Esophagus muscularis mucosa (tissue), 4 donors: ENCODE measurements at regions not wholly inside any gene's neighbourhood (a gene's known extent, or its start where the extent isn't known, plus 50 kb on each side); places are given as distances from the start of the nearest gene placed in this dataset.

Experiments
- DNase-seq: peaks from one replicate; pipeline ENCODE4 v3.0.0-alpha.2; 2017; ENCODE audit errors: extremely low spot score
- H3K27ac ChIP-seq, 4 donors: fragments of 200-600 bp; sonication (generic); replicated peaks in 1 of 4; 1 replicate in 3 of 4; 2 replicates in 1 of 4; pipeline ENCODE4 v1.5.1; 2016 to 2019; ENCODE audit warnings: mild to moderate bottlenecking in 1 of 4
- H3K27me3 ChIP-seq, 4 donors: fragments of 200-600 bp; sonication (generic); one replicate each; pipeline versions ENCODE4 v1.5.1 to v1.6.0; 2016 to 2019
- H3K36me3 ChIP-seq, 4 donors: fragments of 200-600 bp; sonication (generic); one replicate each; pipeline ENCODE4 v1.5.1; 2016 to 2019
- H3K4me1 ChIP-seq, 4 donors: fragments of 200-600 bp; sonication (generic); one replicate each; pipeline ENCODE4 v1.5.1; 2016 to 2019
- H3K4me3 ChIP-seq, 4 donors: fragments of 200-600 bp; sonication (generic); 1 replicate in 2 of 4; 2 replicates in 2 of 4; pipeline ENCODE4 v1.5.1; 2016 to 2019; ENCODE audit warnings: mild to moderate bottlenecking in 4 of 4, moderate library complexity in 1 of 4
- H3K9me3 ChIP-seq, 4 donors: fragments of 200-600 bp; sonication (generic); 1 replicate in 3 of 4; 2 replicates in 1 of 4; pipeline ENCODE4 v1.5.1; 2016 to 2019
- CTCF ChIP-seq, 3 experiments: fragments of 200-600 bp in 2 of 3; fragments of 450-650 bp in 1 of 3; sonication (generic) in 2 of 3; IDR thresholded peaks; one replicate each; pipeline ENCODE4 v1.5.1; 2017 to 2019; ENCODE audit warnings: antibody characterized with exemption in 3 of 3, mild to moderate bottlenecking in 2 of 3, moderate library complexity in 1 of 3
- EP300 ChIP-seq: sonication (generic); formaldehyde crosslinking; IDR thresholded peaks from one replicate; pipeline ENCODE4 v1.6.1; 2017; ENCODE audit warnings: antibody characterized with exemption
- POLR2A ChIP-seq: fragments of 450-650 bp; IDR thresholded peaks from one replicate; pipeline ENCODE4 v1.6.1; 2017; ENCODE audit warnings: antibody characterized with exemption, moderate library complexity, mild to moderate bottlenecking, low read depth
- POLR2AphosphoS5 ChIP-seq, 2 donors: sonication (generic); formaldehyde crosslinking; IDR thresholded peaks; one replicate each; pipeline ENCODE4 v1.6.1; 2017; ENCODE audit warnings: antibody characterized with exemption in 2 of 2
- whole genome bisulfite sequencing: methylation state at CpG from one replicate; pipeline ENCODE4 v1.1.5; 2018; 5-methylcytosine and 5-hydroxymethylcytosine counted together
- intact Hi-C: fragments of 100-400 bp; cut with DNase I; formaldehyde crosslinking; loops from one replicate; pipeline ENCODE4 v1.15.1; 2023

GRCh38 chr2:239905884-239906654 is 119.1 kb downstream of the NDUFA10 start:
- Histone ChIP-seq H3K36me3 (peaks cover 0 to 4% (median 0%) of the 10 kb centered on the region in 4 donors), H3K9me3 (no peaks in the 10 kb centered on the region), H3K4me3 (no peak overlapping the region), H3K4me1 (peaks cover 0 to 3% (median 0%) of the 10 kb centered on the region in 4 donors), H3K27me3 (no peaks in the 10 kb centered on the region), H3K27ac (no peak overlapping the region)
- WGBS: 95% methylated on average over 16 of the region's 18 CpGs
- DNase-seq: peak; percentile 80
- intact Hi-C loops: no loop called here
- TF ChIP-seq POLR2AphosphoS5 (IDR thresholded peaks at IDR 0.05) (no peak), CTCF (IDR thresholded peaks at IDR 0.05) (no peak), POLR2A (no peak), EP300 (no peak)

GRCh38 chr2:239905306-239905705 is 119.8 kb downstream of the NDUFA10 start:
- no peak overlapping the region for H3K27ac ChIP-seq
- H3K36me3 ChIP-seq: peaks cover 0 to 4% (median 0%) of the 10 kb centered on the region in 4 donors
- no peak overlapping the region for H3K4me3 ChIP-seq
- TF ChIP-seq CTCF (IDR thresholded peaks at IDR 0.05): no peak
- no peak for TF ChIP-seq POLR2A
- TF ChIP-seq POLR2AphosphoS5 (IDR thresholded peaks at IDR 0.05): no peak
- no peak for TF ChIP-seq EP300
- WGBS: 95% methylated on average over 13 of the region's 20 CpGs
- no peaks in the 10 kb centered on the region for H3K9me3 ChIP-seq
- DNase-seq: peak; percentile 55
- no peaks in the 10 kb centered on the region for H3K27me3 ChIP-seq
- intact Hi-C loops: no loop called here
- no peaks in the 10 kb centered on the region for H3K4me1 ChIP-seq

- WGBS: 95% methylated on average over 4 of the region's 6 CpGs
- no peak for TF ChIP-seq CTCF (IDR thresholded peaks at IDR 0.05)
- no peak for TF ChIP-seq POLR2AphosphoS5 (IDR thresholded peaks at IDR 0.05)
- TF ChIP-seq EP300: no peak
- no peak for TF ChIP-seq POLR2A
- no peak for DNase-seq
- Histone ChIP-seq H3K4me3 (no peak overlapping the region), H3K27me3 (no peaks in the 10 kb centered on the region), H3K36me3 (peaks cover 0 to 4% (median 0%) of the 10 kb centered on the region in 4 donors), H3K27ac (no peak overlapping the region), H3K4me1 (no peaks in the 10 kb centered on the region), H3K9me3 (no peaks in the 10 kb centered on the region)
- intact Hi-C loops: no loop called here
Observed at GRCh38 chr2:239904496-239904895, 120.6 kb downstream of the NDUFA10 start.

GRCh38 chr2:239903803-239904202 is 121.3 kb downstream of the NDUFA10 start:
- WGBS: 82% methylated on average over 4 of the region's 6 CpGs
- Histone ChIP-seq H3K27me3 (no peaks in the 10 kb centered on the region), H3K9me3 (no peaks in the 10 kb centered on the region), H3K4me3 (no peak overlapping the region), H3K27ac (no peak overlapping the region), H3K36me3 (peaks cover 0 to 4% (median 0%) of the 10 kb centered on the region in 4 donors), H3K4me1 (no peaks in the 10 kb centered on the region)
- intact Hi-C loops: no loop called here
- TF ChIP-seq POLR2A (no peak), CTCF (IDR thresholded peaks at IDR 0.05) (no peak), POLR2AphosphoS5 (IDR thresholded peaks at IDR 0.05) (no peak), EP300 (no peak)
- DNase-seq: peak; percentile 70
